ENCODE measurements at regions not wholly inside any gene's neighbourhood (a gene's known extent, or its start where the extent isn't known, plus 50 kb on each side); places are given as distances from the start of the nearest gene placed in this dataset.

GRCh38 chr18:1916869-1917523 is 654.3 kb downstream of the METTL4 start:
- DNase-seq (ENCODE audit: low read depth in 1 of 2, low spot score in 1 of 2): no peak

- no peak for DNase-seq (ENCODE audit: low read depth in 1 of 2, low spot score in 1 of 2)
Measured at GRCh38 chr18:1917569-1917968, 653.7 kb downstream of the METTL4 start.

- DNase-seq (ENCODE audit: low read depth in 1 of 2, low spot score in 1 of 2): no peak
Measured at GRCh38 chr18:1922066-1922465, 649.2 kb downstream of the METTL4 start.

DNA sequence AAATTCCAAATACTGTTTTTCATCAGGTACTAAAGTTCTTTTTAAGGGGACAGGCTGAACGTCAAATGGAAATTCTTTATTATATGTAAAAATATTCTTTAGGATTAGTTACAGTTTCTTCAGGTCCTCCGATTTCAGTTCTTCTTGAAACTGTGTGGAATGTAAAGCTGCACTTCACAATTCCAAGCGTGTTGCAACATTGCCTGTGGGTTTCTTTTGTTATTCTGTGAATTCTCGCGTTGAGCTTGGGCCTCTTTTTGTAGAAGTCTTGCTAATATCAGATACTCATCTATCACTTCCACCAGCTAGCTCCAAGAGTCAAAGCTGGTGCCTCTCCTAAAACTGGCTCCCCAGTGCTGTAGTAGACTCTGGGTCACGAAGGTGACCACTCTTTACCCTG is 642.6 kb downstream of the METTL4 start:
- no peak for DNase-seq (ENCODE audit: low read depth in 1 of 2, low spot score in 1 of 2)

DNA sequence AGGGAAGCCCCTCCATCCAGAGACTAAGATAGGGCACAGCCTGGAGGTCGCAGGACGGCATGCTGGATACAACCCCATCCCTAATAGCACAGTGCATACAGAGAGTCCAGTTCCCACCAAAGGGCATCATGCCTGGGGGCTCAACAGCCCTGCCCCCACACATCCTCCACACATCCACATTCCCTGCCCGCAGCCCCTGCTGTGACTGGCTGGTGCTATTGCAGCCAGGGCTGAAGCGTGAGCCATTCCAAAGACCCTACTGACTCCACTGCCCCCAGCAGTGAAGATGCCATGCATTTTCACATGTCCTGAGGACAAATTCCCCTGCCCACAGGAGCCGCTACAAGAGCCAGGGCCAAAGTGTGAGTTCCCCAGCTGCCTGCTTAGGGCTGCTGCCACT is 641.6 kb downstream of the METTL4 start:
- no peak for DNase-seq (ENCODE audit: low read depth in 1 of 2, low spot score in 1 of 2)

- no peak for DNase-seq (ENCODE audit: low read depth in 1 of 2, low spot score in 1 of 2)
Measured at GRCh38 chr18:1930291-1931270, 640.7 kb downstream of the METTL4 start.

GRCh38 chr18:1952486-1952885 is 618.8 kb downstream of the METTL4 start:
- DNase-seq (ENCODE audit: low read depth in 1 of 2, low spot score in 1 of 2): no peak

DNA sequence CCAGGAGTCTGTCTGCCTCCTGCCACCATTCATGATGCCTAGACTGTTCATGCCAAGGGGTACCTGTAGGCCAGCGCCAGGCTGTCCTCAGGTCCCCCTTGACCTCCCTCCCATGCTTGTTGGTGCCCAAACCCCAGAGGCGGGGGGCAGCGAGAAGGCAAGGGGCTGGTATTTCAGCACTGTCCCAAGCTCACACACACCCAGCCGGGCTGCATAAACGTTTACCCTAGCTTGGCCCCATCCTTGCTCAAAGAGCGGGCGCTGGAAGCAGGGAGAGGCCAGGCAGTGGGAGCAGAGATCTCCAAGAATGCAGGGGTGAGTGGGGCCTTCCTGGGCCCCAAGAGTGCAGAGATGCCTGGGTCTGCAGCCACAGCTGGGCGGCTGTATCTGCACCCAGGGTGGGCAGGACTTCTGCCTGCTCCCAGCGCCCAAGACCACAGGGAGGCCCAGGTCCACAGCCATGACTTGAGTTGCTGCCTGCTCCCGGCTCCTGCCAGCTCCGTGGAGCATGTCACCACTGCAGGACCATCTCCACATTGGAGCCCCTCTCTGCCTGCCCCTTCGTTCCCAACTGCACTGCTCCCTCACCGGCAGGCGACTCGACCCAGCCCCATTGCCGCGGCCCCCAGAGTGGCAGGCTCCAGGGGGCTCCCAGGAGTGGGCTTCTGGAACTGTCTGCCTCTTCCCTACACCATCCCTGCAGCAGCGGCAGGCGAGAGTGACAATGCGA is 616.6 kb downstream of the METTL4 start:
- DNase-seq (ENCODE audit: low read depth in 1 of 2, low spot score in 1 of 2): no peak

- DNase-seq (ENCODE audit: low read depth in 1 of 2, low spot score in 1 of 2): no peak
Measured at GRCh38 chr18:1958798-1959197, 612.5 kb downstream of the METTL4 start.

DNA sequence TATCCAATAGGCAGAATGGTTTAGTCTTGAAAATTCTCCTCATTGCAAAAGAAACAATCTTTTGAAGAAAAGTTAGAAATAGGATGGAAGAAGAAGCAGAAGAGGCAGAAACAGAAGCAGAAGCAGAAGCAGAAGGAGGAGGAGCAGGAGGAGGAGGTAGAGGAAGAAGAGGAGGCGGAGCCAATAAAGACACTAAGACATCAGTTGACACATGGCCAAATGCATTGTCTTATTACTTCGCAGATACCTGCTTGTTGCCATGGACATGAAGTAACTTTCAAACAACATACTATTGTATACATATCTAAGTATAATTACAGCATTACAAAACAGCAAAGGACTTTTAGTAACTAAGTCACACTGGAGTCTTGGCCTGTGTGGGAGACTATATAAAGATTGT is 606.3 kb downstream of the METTL4 start:
- DNase-seq (ENCODE audit: low read depth in 1 of 2, low spot score in 1 of 2): no peak

GRCh38 chr18:1965541-1965940 is 605.8 kb downstream of the METTL4 start:
- DNase-seq (ENCODE audit: low read depth in 1 of 2, low spot score in 1 of 2): no peak

DNA sequence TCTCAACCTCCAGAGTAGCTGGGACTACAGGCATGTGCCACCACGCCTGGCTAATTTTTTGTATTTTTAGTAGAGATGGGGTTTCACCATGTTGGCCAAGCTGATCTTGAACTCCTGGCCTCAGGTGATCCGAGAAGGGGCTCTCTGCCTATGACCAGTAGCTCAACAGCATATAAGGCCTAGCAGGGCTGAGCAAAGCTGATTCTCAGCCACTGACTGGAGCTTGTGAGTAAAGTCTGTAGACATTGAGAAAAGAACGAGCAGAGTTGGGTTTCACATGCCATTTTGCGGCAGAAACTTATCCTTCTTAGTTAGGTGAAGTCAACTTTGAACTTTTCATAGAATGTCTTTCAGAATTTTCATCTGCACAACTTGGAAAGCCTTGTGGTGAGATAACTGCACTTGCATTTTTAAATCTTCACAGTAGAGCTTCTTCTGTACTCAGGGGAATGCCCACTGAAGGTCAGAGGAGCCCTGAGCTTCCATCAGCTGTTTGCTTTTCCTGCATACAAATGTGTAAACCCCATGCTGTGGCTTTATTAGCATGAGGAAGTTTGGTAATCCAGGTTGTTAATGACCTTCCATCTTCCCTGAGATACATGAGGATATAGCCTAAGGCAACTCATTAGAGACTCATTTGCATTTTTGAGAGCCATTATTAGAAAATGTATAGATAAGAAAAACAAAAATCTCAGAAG is 602.4 kb downstream of the METTL4 start:
- no peak for DNase-seq (ENCODE audit: low read depth in 1 of 2, low spot score in 1 of 2)

GRCh38 chr18:1976484-1976883 is 594.8 kb downstream of the METTL4 start:
- no peak for DNase-seq (ENCODE audit: low read depth in 1 of 2, low spot score in 1 of 2)

GRCh38 chr18:1982056-1982455 is 589.2 kb downstream of the METTL4 start:
- no peak for DNase-seq (ENCODE audit: low read depth in 1 of 2, low spot score in 1 of 2)

- DNase-seq (ENCODE audit: low read depth in 1 of 2, low spot score in 1 of 2): no peak
Measured at GRCh38 chr18:1983746-1984515, 587.4 kb downstream of the METTL4 start.

DNA sequence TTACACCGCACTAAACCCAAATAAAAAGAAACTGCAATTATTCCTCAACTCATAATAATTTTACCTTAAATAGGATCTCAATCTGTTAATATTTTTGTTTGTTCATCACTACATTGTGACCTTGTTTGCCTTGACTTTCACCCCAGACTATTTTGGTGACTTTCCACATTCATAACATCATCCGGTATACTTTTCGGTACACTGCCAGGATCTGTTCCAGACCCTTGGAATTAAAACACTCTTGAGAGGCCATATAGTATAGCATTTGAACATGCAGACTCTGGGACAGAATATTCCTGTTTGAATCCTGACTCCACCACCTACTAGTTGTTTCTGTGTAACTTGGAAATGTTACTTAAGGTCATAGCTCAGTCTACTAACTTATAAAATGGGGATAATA is 577.4 kb downstream of the METTL4 start:
- DNase-seq (ENCODE audit: low read depth in 1 of 2, low spot score in 1 of 2): no peak

DNA sequence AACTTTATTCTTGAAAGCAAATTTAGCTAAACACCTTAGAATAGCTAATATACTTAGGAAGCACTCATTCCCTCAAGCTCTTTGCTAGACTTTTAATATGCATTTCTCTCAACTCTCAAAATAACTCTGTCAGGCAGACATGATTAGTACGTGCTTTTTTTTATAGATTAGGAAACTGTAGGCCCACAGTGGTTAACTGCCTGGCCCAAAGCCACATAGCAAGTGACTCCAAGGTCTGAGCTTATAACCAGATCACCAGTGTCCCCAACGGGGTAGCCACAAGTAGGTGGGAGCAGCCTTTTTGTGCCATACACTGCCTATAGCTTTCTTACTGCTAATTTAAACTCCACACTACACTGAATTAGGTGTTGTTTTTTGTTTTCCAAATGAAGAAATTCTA is 576.8 kb downstream of the METTL4 start:
- DNase-seq (ENCODE audit: low read depth in 1 of 2, low spot score in 1 of 2): no peak

DNA sequence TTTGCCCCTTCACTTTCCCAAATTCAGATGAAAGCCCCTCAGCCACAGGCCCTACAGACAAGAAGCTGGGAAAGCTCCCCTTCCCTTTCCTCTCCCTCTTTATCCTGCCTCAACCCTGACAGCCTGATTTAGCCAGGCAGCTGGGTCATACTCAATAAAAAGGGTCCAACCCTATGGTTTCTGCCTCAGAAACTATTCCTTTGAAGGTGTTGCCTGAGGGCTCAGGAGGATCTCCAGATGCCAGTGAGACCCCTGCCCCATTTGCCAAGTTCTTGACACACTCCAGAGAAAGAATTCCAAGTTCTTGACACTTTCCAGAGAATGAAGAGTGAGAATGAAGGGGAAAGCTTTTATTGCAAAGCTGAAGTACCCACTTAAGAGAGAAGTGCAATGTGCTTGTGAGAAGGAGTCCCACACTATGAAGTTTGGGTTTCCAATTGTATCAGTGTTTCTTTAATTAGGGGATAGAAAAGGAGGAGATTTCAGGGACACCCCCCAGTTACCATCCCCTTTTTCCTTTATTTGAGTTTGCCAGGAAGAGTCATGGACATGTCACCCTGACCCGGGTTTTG is 576.2 kb downstream of the METTL4 start:
- no peak for DNase-seq (ENCODE audit: low read depth in 1 of 2, low spot score in 1 of 2)

- DNase-seq (ENCODE audit: low read depth in 1 of 2, low spot score in 1 of 2): no peak
Measured at GRCh38 chr18:1998121-1998520, 573.2 kb downstream of the METTL4 start.

GRCh38 chr18:1999387-1999786 is 571.9 kb downstream of the METTL4 start:
- DNase-seq (ENCODE audit: low read depth in 1 of 2, low spot score in 1 of 2): no peak

Measured in stimulated activated CD4-positive, alpha-beta T cell treated with anti-CD3 and anti-CD28 coated beads, Interleukin-15, amount 100 ng/mL, for 1 hour (primary cell).